Parathyroid adenoma (tissue), 2 donors: ENCODE measurements at regions not wholly inside any gene's neighbourhood (a gene's known extent, or its start where the extent isn't known, plus 50 kb on each side); places are given as distances from the start of the nearest gene placed in this dataset.

Source experiments
- H2AFZ ChIP-seq: fragments of 300-600 bp; sonication (generic); one replicate; pipeline ENCODE4 v1.7.0; 2017; ENCODE audit warnings: antibody characterized with exemption, mild to moderate bottlenecking
- H3K27ac ChIP-seq: fragments of 300-600 bp; sonication (generic); one replicate; pipeline ENCODE4 v1.7.0; 2017
- H3K27me3 ChIP-seq: fragments of 300-600 bp; sonication (generic); one replicate; pipeline ENCODE4 v1.7.0; 2017; ENCODE audit warnings: low read length; ENCODE audit not compliant: control insufficient read depth, insufficient read depth
- H3K36me3 ChIP-seq: fragments of 300-600 bp; sonication (generic); one replicate; pipeline ENCODE4 v1.7.0; 2017; ENCODE audit warnings: low read length; ENCODE audit not compliant: control insufficient read depth, insufficient read depth
- H3K4me1 ChIP-seq: fragments of 300-600 bp; sonication (generic); one replicate; pipeline ENCODE4 v1.7.0; 2017; ENCODE audit warnings: control low read depth
- H3K4me2 ChIP-seq: fragments of 300-600 bp; sonication (generic); one replicate; pipeline ENCODE4 v1.7.0; 2017; ENCODE audit warnings: low read length
- H3K4me3 ChIP-seq: fragments of 300-600 bp; sonication (generic); one replicate; pipeline ENCODE4 v1.7.0; 2017; ENCODE audit warnings: low read depth, low read length
- H3K79me2 ChIP-seq: fragments of 300-600 bp; sonication (generic); one replicate; pipeline ENCODE4 v1.7.0; 2017; ENCODE audit warnings: control low read depth
- H3K9ac ChIP-seq: fragments of 300-600 bp; sonication (generic); one replicate; pipeline ENCODE4 v1.7.0; 2017; ENCODE audit warnings: mild to moderate bottlenecking
- H3K9me3 ChIP-seq: fragments of 300-600 bp; sonication (generic); one replicate; pipeline ENCODE4 v1.7.0; 2017; ENCODE audit warnings: low read length; ENCODE audit not compliant: control insufficient read depth
- CTCF ChIP-seq: fragments of 300-600 bp; sonication (generic); IDR thresholded peaks from one replicate; pipeline ENCODE4 v1.7.0; 2017; ENCODE audit warnings: antibody characterized with exemption, mild to moderate bottlenecking
- donor health status: primary hyperparathyroidism.

- Histone ChIP-seq H3K4me1 (no peaks in the 10 kb centered on the region), H3K36me3 (no peaks in the 10 kb centered on the region), H2AFZ (no peak overlapping the region), H3K4me2 (no peak overlapping the region), H3K27me3 (no peaks in the 10 kb centered on the region), H3K4me3 (no peak overlapping the region), H3K79me2 (no peaks in the 10 kb centered on the region), H3K9ac (no peak overlapping the region), H3K27ac (no peak overlapping the region), H3K9me3 (no peaks in the 10 kb centered on the region)
- TF ChIP-seq CTCF, result no peak
These were observed 184.4 kb upstream of the CCL2 start for GRCh38 chr17:34070712-34071111.

GRCh38 chr17:34071886-34072420 is 183.1 kb upstream of the CCL2 start:
- Histone ChIP-seq H3K79me2 (no peaks in the 10 kb centered on the region), H3K9me3 (no peaks in the 10 kb centered on the region), H3K4me3 (no peak overlapping the region), H3K27me3 (no peaks in the 10 kb centered on the region), H3K36me3 (no peaks in the 10 kb centered on the region), H3K27ac (no peak overlapping the region), H3K4me1 (no peaks in the 10 kb centered on the region), H3K4me2 (no peak overlapping the region), H2AFZ (no peak overlapping the region), H3K9ac (no peak overlapping the region)
- TF ChIP-seq CTCF, result no peak

GRCh38 chr17:34075076-34075475 is 180.0 kb upstream of the CCL2 start:
- H3K4me3 ChIP-seq, result no peak overlapping the region
- H3K9ac ChIP-seq, result no peak overlapping the region
- H3K4me2 ChIP-seq, result no peak overlapping the region
- no peak for TF ChIP-seq CTCF
- no peaks in the 10 kb centered on the region for H3K4me1 ChIP-seq
- H2AFZ ChIP-seq, result no peak overlapping the region
- no peaks in the 10 kb centered on the region for H3K9me3 ChIP-seq
- no peaks in the 10 kb centered on the region for H3K36me3 ChIP-seq
- H3K27ac ChIP-seq, result no peak overlapping the region
- H3K79me2 ChIP-seq, result no peaks in the 10 kb centered on the region
- H3K27me3 ChIP-seq, result no peaks in the 10 kb centered on the region

GRCh38 chr17:34076743-34077631 is 178.1 kb upstream of the CCL2 start:
- H3K27me3 ChIP-seq, result no peaks in the 10 kb centered on the region
- H3K79me2 ChIP-seq, result no peaks in the 10 kb centered on the region
- H2AFZ ChIP-seq, result no peak overlapping the region
- H3K27ac ChIP-seq, result no peak overlapping the region
- no peaks in the 10 kb centered on the region for H3K9me3 ChIP-seq
- H3K36me3 ChIP-seq, result no peaks in the 10 kb centered on the region
- H3K4me2 ChIP-seq, result no peak overlapping the region
- H3K9ac ChIP-seq, result no peak overlapping the region
- H3K4me1 ChIP-seq, result no peaks in the 10 kb centered on the region
- TF ChIP-seq CTCF, result no peak
- no peak overlapping the region for H3K4me3 ChIP-seq
